DMS153 (cell line): ENCODE measurements at regions not wholly inside any gene's neighbourhood (a gene's known extent, or its start where the extent isn't known, plus 50 kb on each side); places are given as distances from the start of the nearest gene placed in this dataset.
"Not testable (repeated sequence)": the region's sequence is repeated elsewhere in the genome, so short reads cannot be mapped to it uniquely, and the experiment has no call there.

Experiments used
- DNase-seq: peaks from one replicate; lab custom pipeline; 2025; lab: John Stamatoyannopoulos, UW

- no peak for DNase-seq
Measured at GRCh38 chr3:61381745-61382392, 130.6 kb upstream of the FHIT start.

GRCh38 chr3:61387817-61388216 is 136.6 kb upstream of the FHIT start:
- DNase-seq = no peak

- not testable (repeated sequence) for DNase-seq
Measured at GRCh38 chr3:61393480-61393947, 142.3 kb upstream of the FHIT start.

GRCh38 chr3:61401359-61401758 is 150.1 kb upstream of the FHIT start:
- no peak for DNase-seq

GRCh38 chr3:61407397-61407796 is 154.0 kb upstream of the PTPRG start:
- DNase-seq = no peak

GRCh38 chr3:61409638-61410037 is 151.7 kb upstream of the PTPRG start:
- DNase-seq = no peak

GRCh38 chr3:61410358-61410757 is 151.0 kb upstream of the PTPRG start:
- DNase-seq = not testable (repeated sequence)

- no peak for DNase-seq
Measured at GRCh38 chr3:61411009-61411662, 150.2 kb upstream of the PTPRG start.

- no peak for DNase-seq
Measured at GRCh38 chr3:61414456-61414855, 146.9 kb upstream of the PTPRG start.

- DNase-seq = no peak
Measured at GRCh38 chr3:61415201-61415600, 146.2 kb upstream of the PTPRG start.

- no peak for DNase-seq
Measured at GRCh38 chr3:61416618-61417017, 144.8 kb upstream of the PTPRG start.

- no peak for DNase-seq
Measured at GRCh38 chr3:61417352-61417751, 144.0 kb upstream of the PTPRG start.

- no peak for DNase-seq
Measured at GRCh38 chr3:61420136-61420759, 141.1 kb upstream of the PTPRG start.

GRCh38 chr3:61422945-61423673 is 138.3 kb upstream of the PTPRG start:
- no peak for DNase-seq

GRCh38 chr3:61425356-61425755 is 136.0 kb upstream of the PTPRG start:
- DNase-seq = no peak

- no peak for DNase-seq
Measured at GRCh38 chr3:61429106-61429505, 132.3 kb upstream of the PTPRG start.

GRCh38 chr3:61434901-61435300 is 126.5 kb upstream of the PTPRG start:
- not testable (repeated sequence) for DNase-seq

GRCh38 chr3:61435361-61435760 is 126.0 kb upstream of the PTPRG start:
- not testable (repeated sequence) for DNase-seq

- no peak for DNase-seq
Measured at GRCh38 chr3:61438253-61439121, 122.9 kb upstream of the PTPRG start.

GRCh38 chr3:61439122-61439458 is 122.3 kb upstream of the PTPRG start:
- no peak for DNase-seq

- DNase-seq = no peak
Measured at GRCh38 chr3:61442696-61443095, 118.7 kb upstream of the PTPRG start.

GRCh38 chr3:61443886-61444285 is 117.5 kb upstream of the PTPRG start:
- no peak for DNase-seq
